ENCODE measurements at regions not wholly inside any gene's neighbourhood (a gene's known extent, or its start where the extent isn't known, plus 50 kb on each side); places are given as distances from the start of the nearest gene placed in this dataset.

DNA sequence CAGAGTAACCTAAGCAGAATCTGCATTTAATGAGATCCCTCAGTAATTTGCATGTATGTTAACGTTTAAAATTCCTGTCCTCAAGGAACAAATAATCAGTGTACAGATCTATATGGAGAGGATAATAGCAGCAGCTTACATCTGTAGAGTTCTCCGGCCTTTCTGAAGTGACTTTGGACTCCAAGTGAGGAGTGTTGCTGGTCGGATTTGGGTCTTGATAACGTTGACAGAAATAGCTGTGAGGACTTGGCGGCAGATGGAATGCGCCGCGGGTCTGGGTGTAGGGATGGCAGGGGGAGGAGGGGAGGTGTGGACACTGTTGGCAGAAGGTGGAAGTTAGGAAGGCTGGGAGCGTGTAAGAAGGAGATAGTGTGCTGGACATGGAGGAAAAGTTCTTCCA, 170.9 kb upstream of the GATA6 start:
- Histone ChIP-seq H3K36me3 (ENCODE audit: control insufficient read depth, insufficient read depth, low read length) (no peaks in the 10 kb centered on the region), H3K27ac (ENCODE audit: low read depth, low read length) (no peak overlapping the region), H3K9ac (ENCODE audit: extremely low read depth, low read length, poor library complexity, severe bottlenecking) (no peak overlapping the region), H3K4me3 (ENCODE audit: low read length) (no peak overlapping the region), H3K9me3 (ENCODE audit: control insufficient read depth, low read length) (no peaks in the 10 kb centered on the region), H3K27me3 (ENCODE audit: control insufficient read depth, insufficient read depth, low read length, poor library complexity, severe bottlenecking) (no peaks in the 10 kb centered on the region), H3K4me1 (ENCODE audit: control insufficient read depth, insufficient read depth, low read length) (peaks cover 13% of the 10 kb centered on the region)
- no peaks in the 10 kb centered on the region for H3K9me3 Mint-ChIP-seq
- peaks cover 9% of the 10 kb centered on the region for H3K27me3 Mint-ChIP-seq (ENCODE audit: insufficient read depth)
- WGBS, 2 experiments (ENCODE audit: insufficient coverage in 1 of 2, insufficient read length in 1 of 2): 86 to 88% methylated on average over 7 to 9 of the region's 9 CpGs
- no peak overlapping the region for H3K4me3 Mint-ChIP-seq
- no peak overlapping the region for H3K27ac Mint-ChIP-seq
- no peak for DNase-seq
- no peak for TF ChIP-seq CTCF (conservative IDR thresholded peaks at IDR 0.05)
- peaks cover 51% of the 10 kb centered on the region for H3K4me1 Mint-ChIP-seq
- no peaks in the 10 kb centered on the region for H3K36me3 Mint-ChIP-seq (ENCODE audit: low read depth)

- DNase-seq: no peak
- no peaks in the 10 kb centered on the region for H3K27me3 Mint-ChIP-seq (ENCODE audit: insufficient read depth)
- no peak overlapping the region for H3K27ac Mint-ChIP-seq
- Histone ChIP-seq H3K27ac (ENCODE audit: low read depth, low read length) (no peak overlapping the region), H3K27me3 (ENCODE audit: control insufficient read depth, insufficient read depth, low read length, poor library complexity, severe bottlenecking) (no peaks in the 10 kb centered on the region), H3K36me3 (ENCODE audit: control insufficient read depth, insufficient read depth, low read length) (no peaks in the 10 kb centered on the region), H3K4me3 (ENCODE audit: low read length) (no peak overlapping the region), H3K9me3 (ENCODE audit: control insufficient read depth, low read length) (no peaks in the 10 kb centered on the region), H3K4me1 (ENCODE audit: control insufficient read depth, insufficient read depth, low read length) (peaks cover 4% of the 10 kb centered on the region), H3K9ac (ENCODE audit: extremely low read depth, low read length, poor library complexity, severe bottlenecking) (no peak overlapping the region)
- no peaks in the 10 kb centered on the region for H3K36me3 Mint-ChIP-seq (ENCODE audit: low read depth)
- no peak for TF ChIP-seq CTCF (conservative IDR thresholded peaks at IDR 0.05)
- H3K9me3 Mint-ChIP-seq: no peaks in the 10 kb centered on the region
- no peak overlapping the region for H3K4me3 Mint-ChIP-seq
- WGBS, 2 experiments (ENCODE audit: insufficient coverage in 1 of 2, insufficient read length in 1 of 2): 96 to 97% methylated on average over 20 to 25 of the region's 25 CpGs
- H3K4me1 Mint-ChIP-seq: peaks cover 32% of the 10 kb centered on the region
These were observed 167.4 kb upstream of the GATA6 start for GRCh38 chr18:22001912-22002487.

- no peak for DNase-seq
- Mint-ChIP-seq H3K36me3 (ENCODE audit: low read depth) (peaks cover 12% of the 10 kb centered on the region), H3K9me3 (peaks cover 21% of the 10 kb centered on the region), H3K4me1 (peaks cover 8% of the 10 kb centered on the region), H3K27ac (no peak overlapping the region), H3K27me3 (ENCODE audit: insufficient read depth) (no peaks in the 10 kb centered on the region), H3K4me3 (no peak overlapping the region)
- 87 to 100% methylated on average over 2 to 4 of the region's 4 CpGs for WGBS, 2 experiments (ENCODE audit: insufficient coverage in 1 of 2, insufficient read length in 1 of 2)
- no peak for TF ChIP-seq CTCF (conservative IDR thresholded peaks at IDR 0.05)
- no peaks in the 10 kb centered on the region for H3K27me3 ChIP-seq (ENCODE audit: control insufficient read depth, insufficient read depth, low read length, poor library complexity, severe bottlenecking)
- no peaks in the 10 kb centered on the region for H3K4me1 ChIP-seq (ENCODE audit: control insufficient read depth, insufficient read depth, low read length)
- no peak overlapping the region for H3K27ac ChIP-seq (ENCODE audit: low read depth, low read length)
- H3K9ac ChIP-seq (ENCODE audit: extremely low read depth, low read length, poor library complexity, severe bottlenecking): no peak overlapping the region
- peaks cover 23% of the 10 kb centered on the region for H3K9me3 ChIP-seq (ENCODE audit: control insufficient read depth, low read length)
- no peaks in the 10 kb centered on the region for H3K36me3 ChIP-seq (ENCODE audit: control insufficient read depth, insufficient read depth, low read length)
- no peak overlapping the region for H3K4me3 ChIP-seq (ENCODE audit: low read length)
These were observed 164.1 kb upstream of the GATA6 start for GRCh38 chr18:22005191-22005841.

Data from endodermal cell (in vitro differentiated cells).